Loucy (cell line): ENCODE measurements at regions not wholly inside any gene's neighbourhood (a gene's known extent, or its start where the extent isn't known, plus 50 kb on each side); places are given as distances from the start of the nearest gene placed in this dataset.

ENCODE experiments used
- H2AFZ ChIP-seq: fragments of 200-600 bp; sonication (generic); 2 replicates; pipeline ENCODE4 v1.6.0; 2016; ENCODE audit warnings: antibody characterized with exemption, mild to moderate bottlenecking, low read length, moderate library complexity
- H3F3A ChIP-seq: fragments of 200-600 bp; 2 replicates; pipeline ENCODE4 v1.6.0; 2016; ENCODE audit warnings: antibody characterized with exemption, low read depth, mild to moderate bottlenecking
- H3K27me3 ChIP-seq: fragments of 200-600 bp; sonication (generic); 2 replicates; pipeline ENCODE4 v1.6.1; 2014; ENCODE audit warnings: low read length, mild to moderate bottlenecking; ENCODE audit not compliant: insufficient read depth, poor library complexity, severe bottlenecking
- H3K36me3 ChIP-seq: fragments of 200-600 bp; sonication (generic); 2 replicates; pipeline ENCODE4 v1.6.1; 2016; ENCODE audit warnings: low read length; ENCODE audit not compliant: insufficient read depth
- H3K4me1 ChIP-seq: fragments of 200-600 bp; sonication (generic); 2 replicates; pipeline ENCODE4 v1.5.1; 2014; ENCODE audit warnings: low read length, mild to moderate bottlenecking; ENCODE audit not compliant: insufficient read depth, poor library complexity, severe bottlenecking
- H3K4me2 ChIP-seq: fragments of 200-600 bp; sonication (generic); 2 replicates; pipeline ENCODE4 v1.6.0; 2014; ENCODE audit warnings: antibody characterized with exemption, low read length, low read depth, mild to moderate bottlenecking; ENCODE audit not compliant: poor library complexity, severe bottlenecking
- H3K4me3 ChIP-seq: fragments of 200-600 bp; sonication (generic); 2 replicates; pipeline ENCODE4 v1.5.1; 2014; ENCODE audit warnings: low read length, mild to moderate bottlenecking, mixed read lengths; ENCODE audit not compliant: poor library complexity, severe bottlenecking
- H3K79me2 ChIP-seq: fragments of 200-600 bp; sonication (generic); 2 replicates; pipeline ENCODE4 v1.6.1; 2014; ENCODE audit warnings: low read length; ENCODE audit not compliant: insufficient read depth
- H3K9ac ChIP-seq: fragments of 200-600 bp; sonication (generic); 2 replicates; pipeline ENCODE4 v1.6.0; 2014; ENCODE audit warnings: mild to moderate bottlenecking, low read depth, low read length, moderate library complexity; ENCODE audit not compliant: poor library complexity, severe bottlenecking
- H3K9me2 ChIP-seq: fragments of 200-600 bp; sonication (generic); replicated peaks from 2 replicates; pipeline ENCODE4 v1.6.1; 2016; ENCODE audit warnings: low read depth, low read length, mixed read lengths
- H3K9me3 ChIP-seq: fragments of 200-600 bp; sonication (generic); 2 replicates; pipeline ENCODE4 v1.6.1; 2014; ENCODE audit warnings: mild to moderate bottlenecking, antibody characterized with exemption, low read length, low read depth; ENCODE audit not compliant: insufficient read depth
- H4K20me1 ChIP-seq: fragments of 200-600 bp; sonication (generic); 2 replicates; pipeline ENCODE4 v1.6.0; 2014; ENCODE audit warnings: antibody characterized with exemption, low read length, mild to moderate bottlenecking; ENCODE audit not compliant: insufficient read depth, poor library complexity, severe bottlenecking
- EZH2phosphoT487 ChIP-seq: fragments of 200-600 bp; IDR thresholded peaks from 2 replicates; pipeline ENCODE4 v1.6.1; 2018; ENCODE audit warnings: antibody characterized with exemption, mild to moderate bottlenecking, moderate library complexity, borderline replicate concordance
- TF ChIP-seq, protein P1 (sequence below): fragments of 200-600 bp; sonication (generic); conservative IDR thresholded peaks from 2 replicates; pipeline ENCODE4 v1.5.1; 2014; ENCODE audit warnings: mild to moderate bottlenecking, antibody characterized with exemption, low read length

DNA sequence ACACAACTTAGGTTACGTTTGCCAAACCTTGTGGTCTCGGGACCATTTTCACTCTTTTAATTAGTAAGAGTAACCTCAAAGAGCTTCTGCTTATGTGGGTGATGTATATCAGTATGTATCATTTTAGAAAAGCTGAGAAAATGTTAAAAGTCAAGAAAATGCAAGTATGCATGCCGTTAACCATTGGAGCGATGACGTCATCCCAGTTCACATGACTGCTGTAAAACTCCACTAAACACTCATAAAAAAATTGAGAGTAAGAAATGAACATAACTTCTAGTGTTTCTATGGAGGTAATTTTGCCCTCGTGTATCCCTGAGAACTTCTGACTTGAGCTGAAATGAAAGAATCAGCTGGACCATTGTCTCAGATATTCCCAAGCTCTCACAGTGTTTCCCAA, 250.0 kb upstream of the CDH4 start:
- no peaks in the 10 kb centered on the region for H4K20me1 ChIP-seq
- no peaks in the 10 kb centered on the region for H3K9me3 ChIP-seq
- no peaks in the 10 kb centered on the region for H3K27me3 ChIP-seq
- H3F3A ChIP-seq, result no peaks in the 10 kb centered on the region
- H3K79me2 ChIP-seq, result no peaks in the 10 kb centered on the region
- no peak overlapping the region for H3K4me2 ChIP-seq
- H3K4me3 ChIP-seq, result no peak overlapping the region
- no peak for TF ChIP-seq EZH2phosphoT487
- TF ChIP-seq, protein P1, sequence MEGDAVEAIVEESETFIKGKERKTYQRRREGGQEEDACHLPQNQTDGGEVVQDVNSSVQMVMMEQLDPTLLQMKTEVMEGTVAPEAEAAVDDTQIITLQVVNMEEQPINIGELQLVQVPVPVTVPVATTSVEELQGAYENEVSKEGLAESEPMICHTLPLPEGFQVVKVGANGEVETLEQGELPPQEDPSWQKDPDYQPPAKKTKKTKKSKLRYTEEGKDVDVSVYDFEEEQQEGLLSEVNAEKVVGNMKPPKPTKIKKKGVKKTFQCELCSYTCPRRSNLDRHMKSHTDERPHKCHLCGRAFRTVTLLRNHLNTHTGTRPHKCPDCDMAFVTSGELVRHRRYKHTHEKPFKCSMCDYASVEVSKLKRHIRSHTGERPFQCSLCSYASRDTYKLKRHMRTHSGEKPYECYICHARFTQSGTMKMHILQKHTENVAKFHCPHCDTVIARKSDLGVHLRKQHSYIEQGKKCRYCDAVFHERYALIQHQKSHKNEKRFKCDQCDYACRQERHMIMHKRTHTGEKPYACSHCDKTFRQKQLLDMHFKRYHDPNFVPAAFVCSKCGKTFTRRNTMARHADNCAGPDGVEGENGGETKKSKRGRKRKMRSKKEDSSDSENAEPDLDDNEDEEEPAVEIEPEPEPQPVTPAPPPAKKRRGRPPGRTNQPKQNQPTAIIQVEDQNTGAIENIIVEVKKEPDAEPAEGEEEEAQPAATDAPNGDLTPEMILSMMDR, result no peak
- no peaks in the 10 kb centered on the region for H3K9me2 ChIP-seq
- H3K4me1 ChIP-seq, result no peaks in the 10 kb centered on the region
- H3K9ac ChIP-seq, result no peak overlapping the region
- no peak overlapping the region for H2AFZ ChIP-seq
- no peaks in the 10 kb centered on the region for H3K36me3 ChIP-seq

DNA sequence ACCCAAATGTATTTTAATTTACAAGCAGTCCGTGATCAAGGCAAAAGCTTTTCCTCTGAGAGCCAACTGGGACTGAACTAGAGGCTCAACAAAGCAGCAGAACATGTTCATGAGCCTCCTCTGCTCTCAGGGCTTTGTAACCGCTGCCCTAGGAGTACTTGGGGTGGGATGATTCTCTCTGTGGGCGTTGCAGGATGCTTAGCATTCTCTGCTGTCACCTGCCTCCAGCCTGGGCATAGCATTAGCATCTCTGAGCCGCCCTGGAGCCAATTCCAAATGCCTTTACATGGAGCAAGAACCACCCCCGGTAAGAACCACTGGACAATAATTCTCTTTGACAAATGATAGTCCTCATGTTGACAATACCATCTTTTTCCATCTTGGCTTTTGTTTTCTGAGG, 237.6 kb upstream of the CDH4 start:
- Histone ChIP-seq H3K9me3 (no peaks in the 10 kb centered on the region), H2AFZ (no peak overlapping the region), H3K27me3 (no peaks in the 10 kb centered on the region), H3K4me1 (no peaks in the 10 kb centered on the region), H3K4me2 (no peak overlapping the region), H4K20me1 (no peaks in the 10 kb centered on the region), H3K36me3 (no peaks in the 10 kb centered on the region), H3F3A (no peaks in the 10 kb centered on the region), H3K9ac (no peak overlapping the region), H3K79me2 (no peaks in the 10 kb centered on the region), H3K4me3 (no peak overlapping the region), H3K9me2 (no peaks in the 10 kb centered on the region)
- TF ChIP-seq, protein P1, result no peak
- no peak for TF ChIP-seq EZH2phosphoT487

DNA sequence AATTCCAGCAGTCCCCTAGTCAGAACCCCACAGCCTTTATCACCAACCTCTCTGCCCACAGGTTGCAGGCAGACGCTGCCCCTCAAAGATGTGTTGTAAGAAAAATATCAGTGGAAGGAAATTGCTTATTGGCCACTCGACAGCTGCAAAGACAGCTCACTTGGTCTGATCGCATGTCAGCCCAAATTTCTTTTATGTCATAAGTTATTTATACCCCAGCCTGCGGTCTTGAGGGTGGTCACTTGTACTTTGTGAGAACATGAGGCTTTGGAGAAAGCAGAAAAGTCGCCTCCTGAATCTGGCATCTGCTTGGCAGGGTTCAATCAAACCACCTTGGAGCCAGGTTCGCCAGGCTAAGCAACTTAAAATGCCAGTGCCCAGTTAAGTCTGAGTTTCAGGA, 236.5 kb upstream of the CDH4 start:
- Histone ChIP-seq H3K9me3 (no peaks in the 10 kb centered on the region), H3K79me2 (no peaks in the 10 kb centered on the region), H3K36me3 (no peaks in the 10 kb centered on the region), H3K27me3 (no peaks in the 10 kb centered on the region), H3K4me2 (no peak overlapping the region), H4K20me1 (no peaks in the 10 kb centered on the region), H2AFZ (no peak overlapping the region), H3K4me3 (no peak overlapping the region), H3K9ac (no peak overlapping the region), H3F3A (no peaks in the 10 kb centered on the region), H3K4me1 (no peaks in the 10 kb centered on the region), H3K9me2 (no peaks in the 10 kb centered on the region)
- no peak for TF ChIP-seq EZH2phosphoT487
- TF ChIP-seq, protein P1, result no peak
